Esophagus (tissue), 2 donors: ENCODE measurements at regions not wholly inside any gene's neighbourhood (a gene's known extent, or its start where the extent isn't known, plus 50 kb on each side); places are given as distances from the start of the nearest gene placed in this dataset.

Source experiments
- H3K27ac ChIP-seq, 2 donors: one replicate each; pipeline ENCODE4 v1.5.1; 2013; ENCODE audit warnings: low read depth in 2 of 2, mild to moderate bottlenecking in 2 of 2, inconsistent platforms in 1 of 2, low read length in 1 of 2, moderate library complexity in 1 of 2
- H3K27me3 ChIP-seq, 2 donors: one replicate each; pipeline ENCODE4 v1.6.1; 2013; ENCODE audit warnings: low read length in 2 of 2, control low read depth in 1 of 2, mild to moderate bottlenecking in 1 of 2; ENCODE audit not compliant: insufficient read depth in 2 of 2, control insufficient read depth in 1 of 2
- H3K36me3 ChIP-seq, 2 donors: one replicate each; pipeline ENCODE4 v1.6.1; 2013; ENCODE audit warnings: low read length in 1 of 2; ENCODE audit not compliant: control insufficient read depth in 2 of 2, insufficient read depth in 2 of 2
- H3K4me1 ChIP-seq, 2 donors: one replicate each; pipeline ENCODE4 v1.6.1; 2013; ENCODE audit warnings: low read length in 1 of 2; ENCODE audit not compliant: control insufficient read depth in 2 of 2, insufficient read depth in 2 of 2
- H3K4me3 ChIP-seq, 2 donors: one replicate each; pipeline ENCODE4 v1.5.1; 2013; ENCODE audit warnings: low read length in 2 of 2, mild to moderate bottlenecking in 2 of 2, low read depth in 1 of 2, moderate library complexity in 1 of 2
- H3K9me3 ChIP-seq, 2 donors: one replicate each; pipeline ENCODE4 v1.6.1; 2013; ENCODE audit warnings: mild to moderate bottlenecking in 2 of 2, low read depth in 1 of 2, low read length in 1 of 2, moderate library complexity in 1 of 2; ENCODE audit not compliant: control insufficient read depth in 2 of 2, insufficient read depth in 1 of 2
- WGBS, 2 donors: extraction: QIAGEN DNeasy Blood & Tissue Kit; methylation state at CpG; one replicate each; pipeline ENCODE4 v1.1.7; 2013; 5-methylcytosine and 5-hydroxymethylcytosine counted together
- donor health status: healthy with polysubstance abuse.
- donor health status: Bipolar disorder and iron deficiency.

GRCh38 chr5:3323144-3323543, 272.5 kb upstream of the IRX1 start:
- Histone ChIP-seq H3K9me3 (peaks cover 0 to 9% of the 10 kb centered on the region in 2 donors), H3K4me3 (no peak overlapping the region), H3K27ac (no peak overlapping the region), H3K4me1 (peaks cover 0 to 9% of the 10 kb centered on the region in 2 donors), H3K36me3 (no peaks in the 10 kb centered on the region), H3K27me3 (no peaks in the 10 kb centered on the region)
- WGBS, 2 donors, result 91 to 97% methylated on average over 3 of the region's 3 CpGs

GRCh38 chr5:3322642-3323041, 273.0 kb upstream of the IRX1 start:
- H3K4me1 ChIP-seq, result peaks cover 0 to 9% of the 10 kb centered on the region in 2 donors
- peaks cover 0 to 9% of the 10 kb centered on the region in 2 donors for H3K9me3 ChIP-seq
- no peak overlapping the region for H3K27ac ChIP-seq
- WGBS, 2 donors, result 90 to 97% methylated on average over 3 of the region's 3 CpGs
- H3K4me3 ChIP-seq, result no peak overlapping the region
- H3K36me3 ChIP-seq, result no peaks in the 10 kb centered on the region
- no peaks in the 10 kb centered on the region for H3K27me3 ChIP-seq

GRCh38 chr5:3321923-3322322, 273.7 kb upstream of the IRX1 start:
- Histone ChIP-seq H3K27me3 (no peaks in the 10 kb centered on the region), H3K9me3 (peaks cover 0 to 9% of the 10 kb centered on the region in 2 donors), H3K27ac (no peak overlapping the region), H3K36me3 (no peaks in the 10 kb centered on the region), H3K4me1 (peaks cover 0 to 9% of the 10 kb centered on the region in 2 donors), H3K4me3 (no peak overlapping the region)
- 89 to 93% methylated on average over 10 of the region's 10 CpGs for WGBS, 2 donors

GRCh38 chr5:3321119-3321760, 274.4 kb upstream of the IRX1 start:
- Histone ChIP-seq H3K27me3 (no peaks in the 10 kb centered on the region), H3K4me3 (no peak overlapping the region), H3K4me1 (peaks cover 0 to 9% of the 10 kb centered on the region in 2 donors), H3K9me3 (peaks cover 0 to 9% of the 10 kb centered on the region in 2 donors), H3K36me3 (no peaks in the 10 kb centered on the region), H3K27ac (no peak overlapping the region)
- WGBS, 2 donors, result 73 to 76% methylated on average over 11 of the region's 11 CpGs

GRCh38 chr5:3320317-3320875, 275.2 kb upstream of the IRX1 start:
- no peak overlapping the region for H3K4me3 ChIP-seq
- H3K27me3 ChIP-seq, result no peaks in the 10 kb centered on the region
- H3K27ac ChIP-seq, result no peak overlapping the region
- H3K36me3 ChIP-seq, result no peaks in the 10 kb centered on the region
- peaks cover 0 to 9% of the 10 kb centered on the region in 2 donors for H3K4me1 ChIP-seq
- H3K9me3 ChIP-seq, result peaks cover 0 to 9% of the 10 kb centered on the region in 2 donors
- WGBS, 2 donors, result 67 to 72% methylated on average over 19 of the region's 19 CpGs

- Histone ChIP-seq H3K4me1 (no peaks in the 10 kb centered on the region), H3K36me3 (no peaks in the 10 kb centered on the region)
- WGBS, 2 donors, result 57 to 71% methylated on average over 10 of the region's 10 CpGs
These were observed 278.4 kb upstream of the IRX1 start for GRCh38 chr5:3317051-3317795.

GRCh38 chr5:3313569-3313968, 282.1 kb upstream of the IRX1 start:
- Histone ChIP-seq H3K4me3 (no peak overlapping the region), H3K9me3 (peaks cover 6 to 9% of the 10 kb centered on the region in 2 donors), H3K27ac (no peak overlapping the region), H3K4me1 (peaks cover 0 to 7% of the 10 kb centered on the region in 2 donors), H3K36me3 (no peaks in the 10 kb centered on the region), H3K27me3 (no peaks in the 10 kb centered on the region)
- WGBS, 2 donors, result 83 to 89% methylated on average over 4 of the region's 4 CpGs

More at GRCh38 chr5:3317051-3317795, 278.4 kb upstream of the IRX1 start:
- no peaks in the 10 kb centered on the region for H3K27me3 ChIP-seq
- H3K4me3 ChIP-seq, result no peak overlapping the region
- H3K9me3 ChIP-seq, result peaks cover 4 to 7% of the 10 kb centered on the region in 2 donors
- H3K27ac ChIP-seq, result no peak overlapping the region

- Histone ChIP-seq H3K9me3 (peaks cover 6 to 9% of the 10 kb centered on the region in 2 donors), H3K4me3 (no peak overlapping the region), H3K27me3 (no peaks in the 10 kb centered on the region), H3K4me1 (peaks cover 0 to 7% of the 10 kb centered on the region in 2 donors), H3K27ac (no peak overlapping the region), H3K36me3 (no peaks in the 10 kb centered on the region)
- 74 to 76% methylated on average over 6 of the region's 6 CpGs for WGBS, 2 donors
These were observed 283.3 kb upstream of the IRX1 start for GRCh38 chr5:3312299-3312698.

- Histone ChIP-seq H3K4me3 (no peak overlapping the region), H3K4me1 (peaks cover 0 to 7% of the 10 kb centered on the region in 2 donors), H3K27ac (peak overlapping the region; percentile 35 to 53), H3K36me3 (no peaks in the 10 kb centered on the region), H3K9me3 (peaks cover 6 to 9% of the 10 kb centered on the region in 2 donors), H3K27me3 (no peaks in the 10 kb centered on the region)
- WGBS, 2 donors, result 59 to 65% methylated on average over 8 of the region's 8 CpGs
These were observed 284.2 kb upstream of the IRX1 start for GRCh38 chr5:3311433-3311832.
